Left lung (tissue), 4 donors: ENCODE measurements at regions not wholly inside any gene's neighbourhood (a gene's known extent, or its start where the extent isn't known, plus 50 kb on each side); places are given as distances from the start of the nearest gene placed in this dataset.

Experiments
- ATAC-seq: fragments of 200-7000 bp; cut with Tn5 transposase; one replicate; pipeline ENCODE4 v1.9.1; 2020; ENCODE audit warnings: moderate library complexity
- DNase-seq, 4 donors: peaks; one replicate each; pipeline ENCODE4 v3.0.0-alpha.2; 2013 to 2020
- H3K27ac ChIP-seq, 2 donors: fragments of 200-600 bp; sonication (generic) in 1 of 2; one replicate each; pipeline versions ENCODE4 v1.5.0 to v1.8.0; 2020 to 2021
- H3K27me3 ChIP-seq, 2 donors: fragments of 200-600 bp; sonication (generic) in 1 of 2; one replicate each; pipeline versions ENCODE4 v1.5.0 to v1.8.0; 2020 to 2021
- H3K36me3 ChIP-seq, 2 donors: fragments of 200-600 bp; sonication (generic) in 1 of 2; one replicate each; pipeline versions ENCODE4 v1.5.0 to v1.8.0; 2020 to 2021
- H3K4me1 ChIP-seq, 2 donors: fragments of 200-600 bp; one replicate each; pipeline ENCODE4 v1.8.0; 2021
- H3K4me3 ChIP-seq, 2 donors: fragments of 200-600 bp; sonication (generic) in 1 of 2; one replicate each; pipeline versions ENCODE4 v1.5.0 to v1.8.0; 2020 to 2021; ENCODE audit warnings: mild to moderate bottlenecking in 1 of 2
- H3K9me3 ChIP-seq, 2 donors: fragments of 200-600 bp; sonication (generic) in 1 of 2; one replicate each; pipeline versions ENCODE4 v1.5.0 to v1.8.0; 2020 to 2021
- intact Hi-C, 2 donors: fragments of 100-400 bp; cut with DNase I; formaldehyde crosslinking; loops; one replicate each; pipeline versions ENCODE4 v1.11.2 to v1.14.2; 2022
- TF ChIP-seq, protein P1 (sequence below), 2 donors: fragments of 200-600 bp; sonication (generic) in 1 of 2; IDR thresholded peaks; one replicate each; pipeline versions ENCODE4 v1.5.0 to v1.8.0; 2021; ENCODE audit warnings: antibody characterized with exemption in 2 of 2
- donor health status: DM: no; HTN: yes; CAD: no.
- donor health status: DM: no; HTN: no; CAD: no.

DNA sequence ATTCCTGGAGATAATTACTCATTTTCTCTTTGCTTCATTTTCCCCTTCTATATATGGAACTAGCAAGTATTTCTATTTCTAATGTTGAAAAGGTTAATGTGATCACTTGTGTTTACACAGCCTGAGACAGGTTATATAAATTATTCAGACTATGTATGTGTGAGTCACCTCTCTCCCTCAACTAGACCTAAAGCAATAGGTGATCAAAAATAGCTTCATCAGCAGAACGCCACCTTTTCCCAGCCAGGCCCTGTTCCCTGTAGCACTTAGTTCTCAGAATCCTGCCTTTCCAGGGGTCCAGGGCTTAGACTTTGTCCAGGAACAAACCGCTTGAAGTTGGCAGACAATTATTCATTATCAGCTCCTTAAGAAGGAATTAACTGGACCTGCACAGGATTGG lies 125.3 kb upstream of the EXOC2 start:
- TF ChIP-seq, protein P1, sequence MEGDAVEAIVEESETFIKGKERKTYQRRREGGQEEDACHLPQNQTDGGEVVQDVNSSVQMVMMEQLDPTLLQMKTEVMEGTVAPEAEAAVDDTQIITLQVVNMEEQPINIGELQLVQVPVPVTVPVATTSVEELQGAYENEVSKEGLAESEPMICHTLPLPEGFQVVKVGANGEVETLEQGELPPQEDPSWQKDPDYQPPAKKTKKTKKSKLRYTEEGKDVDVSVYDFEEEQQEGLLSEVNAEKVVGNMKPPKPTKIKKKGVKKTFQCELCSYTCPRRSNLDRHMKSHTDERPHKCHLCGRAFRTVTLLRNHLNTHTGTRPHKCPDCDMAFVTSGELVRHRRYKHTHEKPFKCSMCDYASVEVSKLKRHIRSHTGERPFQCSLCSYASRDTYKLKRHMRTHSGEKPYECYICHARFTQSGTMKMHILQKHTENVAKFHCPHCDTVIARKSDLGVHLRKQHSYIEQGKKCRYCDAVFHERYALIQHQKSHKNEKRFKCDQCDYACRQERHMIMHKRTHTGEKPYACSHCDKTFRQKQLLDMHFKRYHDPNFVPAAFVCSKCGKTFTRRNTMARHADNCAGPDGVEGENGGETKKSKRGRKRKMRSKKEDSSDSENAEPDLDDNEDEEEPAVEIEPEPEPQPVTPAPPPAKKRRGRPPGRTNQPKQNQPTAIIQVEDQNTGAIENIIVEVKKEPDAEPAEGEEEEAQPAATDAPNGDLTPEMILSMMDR (IDR thresholded peaks at IDR 0.05): no peak
- no peaks in the 10 kb centered on the region for H3K36me3 ChIP-seq
- intact Hi-C loops: no loop called here

DNA sequence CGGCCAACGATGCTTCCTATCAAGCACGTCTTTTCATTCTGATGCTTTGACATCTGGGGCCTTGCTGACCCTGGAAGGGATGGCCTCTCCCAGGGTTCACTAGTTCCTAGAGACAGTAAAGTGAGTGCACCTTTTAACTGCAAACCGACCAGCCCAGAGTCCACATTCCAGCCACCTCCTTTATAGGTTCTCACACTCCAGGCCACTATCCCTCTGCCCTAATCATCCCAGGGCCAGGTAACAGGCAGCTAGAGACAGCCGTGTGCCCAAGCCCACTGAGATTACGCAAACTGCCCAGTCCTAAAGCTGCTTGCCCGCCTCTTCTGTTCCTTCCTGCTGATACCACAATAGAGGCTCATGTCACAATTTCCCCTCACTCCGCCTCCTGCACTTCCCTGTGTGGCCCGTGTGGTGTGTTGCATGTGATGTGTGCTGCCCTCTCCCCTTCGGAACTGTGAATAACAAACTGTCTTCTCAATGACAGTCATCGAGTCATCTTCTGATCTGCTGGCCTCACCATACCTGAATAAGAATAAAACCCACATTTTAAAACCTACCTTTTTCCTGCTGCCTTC lies 123.7 kb upstream of the EXOC2 start:
- H3K36me3 ChIP-seq: no peaks in the 10 kb centered on the region
- no peaks in the 10 kb centered on the region for H3K27me3 ChIP-seq
- intact Hi-C loops: no loop called here
- ATAC-seq (peak; percentile 34), DNase-seq (no peak)
- no peaks in the 10 kb centered on the region for H3K9me3 ChIP-seq
- no peak overlapping the region for H3K4me3 ChIP-seq
- no peak overlapping the region for H3K27ac ChIP-seq
- H3K4me1 ChIP-seq: no peaks in the 10 kb centered on the region
- TF ChIP-seq, protein P1 (IDR thresholded peaks at IDR 0.05): no peak

More for the DNA sequence above, 125.3 kb upstream of the EXOC2 start:
- Histone ChIP-seq H3K4me3 (no peak overlapping the region), H3K9me3 (no peaks in the 10 kb centered on the region), H3K4me1 (no peaks in the 10 kb centered on the region), H3K27ac (no peak overlapping the region), H3K27me3 (no peaks in the 10 kb centered on the region)
- DNase-seq (no peak), ATAC-seq (no peak)

DNA sequence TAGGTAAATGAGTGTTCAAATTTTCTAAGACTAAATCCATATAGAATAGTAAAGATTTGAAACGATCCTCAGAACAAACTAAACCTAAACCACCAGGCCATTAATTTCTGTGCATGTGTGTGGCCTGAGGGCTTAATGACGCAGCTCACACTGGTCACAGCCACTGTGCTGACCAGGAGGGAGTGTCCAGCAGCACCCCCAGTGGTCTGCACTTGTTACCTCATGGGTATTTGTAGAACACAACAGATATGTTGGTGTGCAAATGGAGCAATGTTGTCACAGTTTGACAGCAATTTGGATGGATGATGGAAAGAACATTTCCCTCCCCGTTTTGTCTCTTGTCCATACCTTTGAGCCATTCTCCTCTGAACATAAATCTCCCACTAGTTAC lies 122.4 kb upstream of the EXOC2 start:
- no peak for ATAC-seq
- DNase-seq: no peak
- TF ChIP-seq, protein P1 (IDR thresholded peaks at IDR 0.05): no peak

DNA sequence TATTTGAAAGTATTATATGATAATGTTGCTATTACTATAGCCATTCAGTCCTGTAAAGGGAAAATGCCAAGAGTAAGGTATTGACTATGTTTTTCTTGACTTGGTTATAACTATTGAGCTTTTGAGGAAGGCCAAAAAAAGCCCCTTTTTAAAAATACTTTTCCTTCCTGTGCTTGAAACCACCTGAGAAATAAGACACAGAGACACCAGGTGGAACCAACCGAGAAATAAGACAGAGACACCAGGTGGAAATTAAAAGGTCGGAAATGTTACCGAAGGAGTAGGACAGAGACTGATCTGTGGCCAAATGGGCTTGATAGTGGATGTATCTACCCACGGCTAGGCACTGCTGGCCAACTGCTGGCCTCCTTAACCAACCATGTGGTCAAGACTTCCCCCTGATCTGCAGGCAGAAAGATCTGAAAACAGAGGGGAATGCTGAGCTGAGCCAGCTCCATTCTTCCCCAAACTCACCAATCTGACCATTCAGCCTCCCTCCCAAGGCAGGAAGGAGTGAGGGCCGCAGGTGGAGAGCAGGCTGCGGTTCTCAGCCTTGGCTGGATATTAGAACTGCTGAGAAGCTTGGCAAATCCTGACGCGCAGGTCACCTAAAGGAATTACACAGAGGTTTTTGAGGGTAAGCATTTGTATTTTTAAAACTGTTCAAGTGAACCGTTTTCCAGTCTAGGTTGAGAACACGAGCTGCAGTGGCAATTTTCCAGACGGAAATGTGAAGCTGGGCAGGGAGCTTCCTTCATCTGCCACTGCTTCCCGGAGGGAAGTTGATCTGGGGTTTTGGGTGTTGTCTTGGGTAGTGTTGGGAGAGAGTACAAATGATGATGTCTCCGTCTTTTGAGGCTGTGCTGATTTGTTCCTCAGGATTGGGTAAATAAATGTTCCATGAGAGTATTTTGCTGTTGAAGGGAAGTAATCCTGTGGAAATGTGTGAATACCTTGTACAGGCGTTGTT lies 121.7 kb upstream of the EXOC2 start:
- TF ChIP-seq, protein P1 (IDR thresholded peaks at IDR 0.05): no peak
- no peaks in the 10 kb centered on the region for H3K4me1 ChIP-seq
- no peaks in the 10 kb centered on the region for H3K9me3 ChIP-seq
- H3K36me3 ChIP-seq: no peaks in the 10 kb centered on the region
- DNase-seq (no peak), ATAC-seq (no peak)
- intact Hi-C loops: no loop called here
- H3K27ac ChIP-seq: no peak overlapping the region
- no peaks in the 10 kb centered on the region for H3K27me3 ChIP-seq
- H3K4me3 ChIP-seq: no peak overlapping the region

More for the DNA sequence above, 122.4 kb upstream of the EXOC2 start:
- Histone ChIP-seq H3K4me3 (no peak overlapping the region), H3K27ac (no peak overlapping the region), H3K36me3 (no peaks in the 10 kb centered on the region), H3K9me3 (no peaks in the 10 kb centered on the region), H3K4me1 (no peaks in the 10 kb centered on the region), H3K27me3 (no peaks in the 10 kb centered on the region)
- intact Hi-C loops: no loop called here

DNA sequence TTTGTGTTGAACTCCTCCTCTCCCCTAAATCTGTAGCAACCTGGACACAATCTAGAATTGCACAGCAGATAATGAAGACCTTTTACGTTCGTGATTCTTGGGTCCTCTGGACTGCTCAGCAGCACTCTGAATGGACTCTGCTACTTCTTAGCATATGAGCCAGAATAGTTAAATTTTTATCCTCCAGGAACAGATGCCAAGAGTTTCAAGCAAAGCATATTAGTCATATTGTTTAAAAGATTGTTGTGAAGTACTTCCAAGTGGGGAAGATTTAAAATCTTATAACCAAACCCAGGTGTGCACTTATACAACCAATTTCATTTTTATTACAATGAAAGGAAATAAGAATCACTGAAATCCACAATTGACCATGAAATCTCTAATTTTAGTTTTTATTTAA lies 118.9 kb upstream of the EXOC2 start:
- H3K4me3 ChIP-seq: no peak overlapping the region
- H3K9me3 ChIP-seq: no peaks in the 10 kb centered on the region
- DNase-seq (no peak), ATAC-seq (peak; percentile 31)
- H3K27me3 ChIP-seq: no peaks in the 10 kb centered on the region
- H3K27ac ChIP-seq: no peak overlapping the region
- no peaks in the 10 kb centered on the region for H3K4me1 ChIP-seq
- TF ChIP-seq, protein P1 (IDR thresholded peaks at IDR 0.05): no peak
- H3K36me3 ChIP-seq: no peaks in the 10 kb centered on the region
- intact Hi-C loops: no loop called here
